Mononuclear cell (primary cell): ENCODE measurements at regions not wholly inside any gene's neighbourhood (a gene's known extent, or its start where the extent isn't known, plus 50 kb on each side); places are given as distances from the start of the nearest gene placed in this dataset.

Experiments
- H3K27me3 ChIP-seq: 2 replicates; pipeline ENCODE4 v1.6.0; 2011; ENCODE audit warnings: low read length, control low read depth; ENCODE audit not compliant: insufficient read depth
- H3K4me1 ChIP-seq: 2 replicates; pipeline ENCODE4 v1.5.1; 2011; ENCODE audit warnings: mild to moderate bottlenecking, low read length, control low read depth; ENCODE audit not compliant: insufficient read depth
- H3K4me3 ChIP-seq: 2 replicates; pipeline ENCODE4 v1.5.1; 2011; ENCODE audit warnings: mild to moderate bottlenecking, low read length, moderate library complexity
- H3K9me3 ChIP-seq: 2 replicates; pipeline ENCODE4 v1.5.1; 2011; ENCODE audit warnings: low read depth, mild to moderate bottlenecking, control low read depth, low read length

- no peak overlapping the region for H3K4me3 ChIP-seq
- H3K4me1 ChIP-seq = peaks cover 11% of the 10 kb centered on the region
- no peaks in the 10 kb centered on the region for H3K27me3 ChIP-seq
- H3K9me3 ChIP-seq = no peaks in the 10 kb centered on the region
Measured at GRCh38 chr9:89697553-89697952, 92.7 kb downstream of the GADD45G start.

GRCh38 chr9:89698411-89699005 lies 93.7 kb downstream of the GADD45G start:
- Histone ChIP-seq H3K9me3 (no peaks in the 10 kb centered on the region), H3K4me1 (peaks cover 11% of the 10 kb centered on the region), H3K27me3 (no peaks in the 10 kb centered on the region), H3K4me3 (no peak overlapping the region)

- Histone ChIP-seq H3K9me3 (no peaks in the 10 kb centered on the region), H3K4me1 (peaks cover 11% of the 10 kb centered on the region), H3K27me3 (no peaks in the 10 kb centered on the region), H3K4me3 (no peak overlapping the region)
Measured at GRCh38 chr9:89699646-89700045, 94.8 kb downstream of the GADD45G start.

GRCh38 chr9:89701221-89701798 lies 96.5 kb downstream of the GADD45G start:
- Histone ChIP-seq H3K4me1 (peaks cover 11% of the 10 kb centered on the region), H3K4me3 (no peak overlapping the region), H3K27me3 (no peaks in the 10 kb centered on the region), H3K9me3 (no peaks in the 10 kb centered on the region)

- Histone ChIP-seq H3K4me1 (peaks cover 11% of the 10 kb centered on the region), H3K4me3 (no peak overlapping the region), H3K27me3 (no peaks in the 10 kb centered on the region), H3K9me3 (no peaks in the 10 kb centered on the region)
Measured at GRCh38 chr9:89702401-89702800, 97.6 kb downstream of the GADD45G start.

GRCh38 chr9:89705651-89706050 lies 100.8 kb downstream of the GADD45G start:
- Histone ChIP-seq H3K4me3 (no peak overlapping the region), H3K9me3 (no peaks in the 10 kb centered on the region), H3K4me1 (peaks cover 15% of the 10 kb centered on the region), H3K27me3 (no peaks in the 10 kb centered on the region)

GRCh38 chr9:89706086-89706485 lies 101.3 kb downstream of the GADD45G start:
- Histone ChIP-seq H3K4me3 (no peak overlapping the region), H3K27me3 (no peaks in the 10 kb centered on the region), H3K4me1 (peaks cover 16% of the 10 kb centered on the region), H3K9me3 (no peaks in the 10 kb centered on the region)

- H3K4me1 ChIP-seq = peaks cover 9% of the 10 kb centered on the region
- no peaks in the 10 kb centered on the region for H3K9me3 ChIP-seq
- H3K27me3 ChIP-seq = no peaks in the 10 kb centered on the region
- H3K4me3 ChIP-seq = no peak overlapping the region
Measured at GRCh38 chr9:89706731-89707191, 101.9 kb downstream of the GADD45G start.

- no peaks in the 10 kb centered on the region for H3K9me3 ChIP-seq
Measured at GRCh38 chr9:89710697-89711096, 105.9 kb downstream of the GADD45G start.

GRCh38 chr9:89711866-89712265 lies 107.1 kb downstream of the GADD45G start:
- H3K27me3 ChIP-seq = no peaks in the 10 kb centered on the region
- H3K9me3 ChIP-seq = no peaks in the 10 kb centered on the region
- H3K4me1 ChIP-seq = peaks cover 7% of the 10 kb centered on the region
- H3K4me3 ChIP-seq = no peak overlapping the region

More at GRCh38 chr9:89710697-89711096, 105.9 kb downstream of the GADD45G start:
- Histone ChIP-seq H3K27me3 (no peaks in the 10 kb centered on the region), H3K4me3 (no peak overlapping the region), H3K4me1 (peaks cover 7% of the 10 kb centered on the region)

GRCh38 chr9:89712283-89712682 lies 107.5 kb downstream of the GADD45G start:
- H3K4me1 ChIP-seq = peaks cover 7% of the 10 kb centered on the region
- no peak overlapping the region for H3K4me3 ChIP-seq
- no peaks in the 10 kb centered on the region for H3K9me3 ChIP-seq
- H3K27me3 ChIP-seq = no peaks in the 10 kb centered on the region

- H3K9me3 ChIP-seq = no peaks in the 10 kb centered on the region
- H3K27me3 ChIP-seq = no peaks in the 10 kb centered on the region
- peaks cover 7% of the 10 kb centered on the region for H3K4me1 ChIP-seq
- no peak overlapping the region for H3K4me3 ChIP-seq
Measured at GRCh38 chr9:89714321-89714720, 109.5 kb downstream of the GADD45G start.

- H3K9me3 ChIP-seq = no peaks in the 10 kb centered on the region
Measured at GRCh38 chr9:89715318-89715858, 110.6 kb downstream of the GADD45G start.

GRCh38 chr9:89715881-89716280 lies 111.1 kb downstream of the GADD45G start:
- no peaks in the 10 kb centered on the region for H3K9me3 ChIP-seq
- H3K4me3 ChIP-seq = no peak overlapping the region
- no peaks in the 10 kb centered on the region for H3K27me3 ChIP-seq

More at GRCh38 chr9:89715318-89715858, 110.6 kb downstream of the GADD45G start:
- Histone ChIP-seq H3K4me1 (peaks cover 6% of the 10 kb centered on the region), H3K4me3 (no peak overlapping the region), H3K27me3 (no peaks in the 10 kb centered on the region)

GRCh38 chr9:89716559-89716958 lies 111.7 kb downstream of the GADD45G start:
- no peaks in the 10 kb centered on the region for H3K9me3 ChIP-seq
- H3K4me3 ChIP-seq = no peak overlapping the region
- peaks cover 10% of the 10 kb centered on the region for H3K4me1 ChIP-seq
- no peaks in the 10 kb centered on the region for H3K27me3 ChIP-seq

More at GRCh38 chr9:89715881-89716280, 111.1 kb downstream of the GADD45G start:
- peaks cover 4% of the 10 kb centered on the region for H3K4me1 ChIP-seq

GRCh38 chr9:89718176-89718575 lies 113.4 kb downstream of the GADD45G start:
- Histone ChIP-seq H3K4me3 (no peak overlapping the region), H3K4me1 (peaks cover 16% of the 10 kb centered on the region), H3K9me3 (no peaks in the 10 kb centered on the region), H3K27me3 (no peaks in the 10 kb centered on the region)
